ENCODE measurements at regions not wholly inside any gene's neighbourhood (a gene's known extent, or its start where the extent isn't known, plus 50 kb on each side); places are given as distances from the start of the nearest gene placed in this dataset.

GRCh38 chr5:166834246-166834645 is 1457.2 kb upstream of the WWC1 start:
- no peaks in the 10 kb centered on the region for H3K36me3 ChIP-seq (ENCODE audit: control insufficient read depth, insufficient read depth, low read length)
- H3K4me3 ChIP-seq (ENCODE audit: low read length) = no peak overlapping the region
- H3K27ac ChIP-seq (ENCODE audit: low read depth, low read length) = no peak overlapping the region
- no peaks in the 10 kb centered on the region for H3K27me3 ChIP-seq (ENCODE audit: control insufficient read depth, insufficient read depth, low read length)
- H3K9ac ChIP-seq (ENCODE audit: low read length) = no peak overlapping the region
- H3K4me1 ChIP-seq (ENCODE audit: control insufficient read depth, insufficient read depth, low read length) = no peaks in the 10 kb centered on the region

- Histone ChIP-seq H3K4me1 (ENCODE audit: control insufficient read depth, insufficient read depth, low read length) (no peaks in the 10 kb centered on the region), H3K27ac (ENCODE audit: low read depth, low read length) (no peak overlapping the region), H3K4me3 (ENCODE audit: low read length) (no peak overlapping the region), H3K27me3 (ENCODE audit: control insufficient read depth, insufficient read depth, low read length) (no peaks in the 10 kb centered on the region), H3K36me3 (ENCODE audit: control insufficient read depth, insufficient read depth, low read length) (no peaks in the 10 kb centered on the region), H3K9ac (ENCODE audit: low read length) (no peak overlapping the region)
Observed at GRCh38 chr5:166845044-166845443, 1446.4 kb upstream of the WWC1 start.

- Histone ChIP-seq H3K36me3 (ENCODE audit: control insufficient read depth, insufficient read depth, low read length) (no peaks in the 10 kb centered on the region), H3K4me1 (ENCODE audit: control insufficient read depth, insufficient read depth, low read length) (no peaks in the 10 kb centered on the region), H3K27me3 (ENCODE audit: control insufficient read depth, insufficient read depth, low read length) (no peaks in the 10 kb centered on the region), H3K9ac (ENCODE audit: low read length) (no peak overlapping the region), H3K27ac (ENCODE audit: low read depth, low read length) (no peak overlapping the region), H3K4me3 (ENCODE audit: low read length) (no peak overlapping the region)
Observed at GRCh38 chr5:166856791-166857190, 1434.7 kb upstream of the WWC1 start.

GRCh38 chr5:166860426-166860825 is 1431.0 kb upstream of the WWC1 start:
- H3K4me1 ChIP-seq (ENCODE audit: control insufficient read depth, insufficient read depth, low read length) = no peaks in the 10 kb centered on the region
- H3K27ac ChIP-seq (ENCODE audit: low read depth, low read length) = no peak overlapping the region
- no peaks in the 10 kb centered on the region for H3K27me3 ChIP-seq (ENCODE audit: control insufficient read depth, insufficient read depth, low read length)
- H3K36me3 ChIP-seq (ENCODE audit: control insufficient read depth, insufficient read depth, low read length) = no peaks in the 10 kb centered on the region
- no peak overlapping the region for H3K9ac ChIP-seq (ENCODE audit: low read length)
- no peak overlapping the region for H3K4me3 ChIP-seq (ENCODE audit: low read length)

GRCh38 chr5:166862581-166862980 is 1428.9 kb upstream of the WWC1 start:
- no peaks in the 10 kb centered on the region for H3K27me3 ChIP-seq (ENCODE audit: control insufficient read depth, insufficient read depth, low read length)
- H3K36me3 ChIP-seq (ENCODE audit: control insufficient read depth, insufficient read depth, low read length) = no peaks in the 10 kb centered on the region
- no peak overlapping the region for H3K4me3 ChIP-seq (ENCODE audit: low read length)
- H3K9ac ChIP-seq (ENCODE audit: low read length) = no peak overlapping the region
- no peak overlapping the region for H3K27ac ChIP-seq (ENCODE audit: low read depth, low read length)
- H3K4me1 ChIP-seq (ENCODE audit: control insufficient read depth, insufficient read depth, low read length) = no peaks in the 10 kb centered on the region

- Histone ChIP-seq H3K27ac (ENCODE audit: low read depth, low read length) (no peak overlapping the region), H3K36me3 (ENCODE audit: control insufficient read depth, insufficient read depth, low read length) (no peaks in the 10 kb centered on the region), H3K9ac (ENCODE audit: low read length) (no peak overlapping the region), H3K4me3 (ENCODE audit: low read length) (no peak overlapping the region), H3K27me3 (ENCODE audit: control insufficient read depth, insufficient read depth, low read length) (no peaks in the 10 kb centered on the region), H3K4me1 (ENCODE audit: control insufficient read depth, insufficient read depth, low read length) (no peaks in the 10 kb centered on the region)
Observed at GRCh38 chr5:166865206-166865605, 1426.2 kb upstream of the WWC1 start.

- H3K9ac ChIP-seq (ENCODE audit: low read length) = no peak overlapping the region
- no peaks in the 10 kb centered on the region for H3K36me3 ChIP-seq (ENCODE audit: control insufficient read depth, insufficient read depth, low read length)
- no peaks in the 10 kb centered on the region for H3K4me1 ChIP-seq (ENCODE audit: control insufficient read depth, insufficient read depth, low read length)
- no peak overlapping the region for H3K4me3 ChIP-seq (ENCODE audit: low read length)
- no peak overlapping the region for H3K27ac ChIP-seq (ENCODE audit: low read depth, low read length)
- H3K27me3 ChIP-seq (ENCODE audit: control insufficient read depth, insufficient read depth, low read length) = no peaks in the 10 kb centered on the region
Observed at GRCh38 chr5:166880456-166880855, 1411.0 kb upstream of the WWC1 start.

GRCh38 chr5:166881802-166882201 is 1409.6 kb upstream of the WWC1 start:
- Histone ChIP-seq H3K4me3 (ENCODE audit: low read length) (no peak overlapping the region), H3K27me3 (ENCODE audit: control insufficient read depth, insufficient read depth, low read length) (no peaks in the 10 kb centered on the region), H3K4me1 (ENCODE audit: control insufficient read depth, insufficient read depth, low read length) (no peaks in the 10 kb centered on the region), H3K27ac (ENCODE audit: low read depth, low read length) (no peak overlapping the region), H3K36me3 (ENCODE audit: control insufficient read depth, insufficient read depth, low read length) (no peaks in the 10 kb centered on the region), H3K9ac (ENCODE audit: low read length) (no peak overlapping the region)

GRCh38 chr5:166883016-166883415 is 1408.4 kb upstream of the WWC1 start:
- Histone ChIP-seq H3K4me1 (ENCODE audit: control insufficient read depth, insufficient read depth, low read length) (no peaks in the 10 kb centered on the region), H3K27me3 (ENCODE audit: control insufficient read depth, insufficient read depth, low read length) (no peaks in the 10 kb centered on the region), H3K4me3 (ENCODE audit: low read length) (no peak overlapping the region), H3K9ac (ENCODE audit: low read length) (no peak overlapping the region), H3K27ac (ENCODE audit: low read depth, low read length) (no peak overlapping the region), H3K36me3 (ENCODE audit: control insufficient read depth, insufficient read depth, low read length) (no peaks in the 10 kb centered on the region)

GRCh38 chr5:166898166-166898565 is 1393.3 kb upstream of the WWC1 start:
- no peak overlapping the region for H3K27ac ChIP-seq (ENCODE audit: low read depth, low read length)

GRCh38 chr5:166899343-166899742 is 1392.1 kb upstream of the WWC1 start:
- H3K27me3 ChIP-seq (ENCODE audit: control insufficient read depth, insufficient read depth, low read length) = no peaks in the 10 kb centered on the region
- no peaks in the 10 kb centered on the region for H3K36me3 ChIP-seq (ENCODE audit: control insufficient read depth, insufficient read depth, low read length)
- no peak overlapping the region for H3K27ac ChIP-seq (ENCODE audit: low read depth, low read length)
- no peak overlapping the region for H3K9ac ChIP-seq (ENCODE audit: low read length)
- no peak overlapping the region for H3K4me3 ChIP-seq (ENCODE audit: low read length)
- no peaks in the 10 kb centered on the region for H3K4me1 ChIP-seq (ENCODE audit: control insufficient read depth, insufficient read depth, low read length)

More at GRCh38 chr5:166898166-166898565, 1393.3 kb upstream of the WWC1 start:
- Histone ChIP-seq H3K4me3 (ENCODE audit: low read length) (no peak overlapping the region), H3K27me3 (ENCODE audit: control insufficient read depth, insufficient read depth, low read length) (no peaks in the 10 kb centered on the region), H3K36me3 (ENCODE audit: control insufficient read depth, insufficient read depth, low read length) (no peaks in the 10 kb centered on the region), H3K9ac (ENCODE audit: low read length) (no peak overlapping the region), H3K4me1 (ENCODE audit: control insufficient read depth, insufficient read depth, low read length) (no peaks in the 10 kb centered on the region)

GRCh38 chr5:166904571-166904970 is 1386.9 kb upstream of the WWC1 start:
- no peaks in the 10 kb centered on the region for H3K27me3 ChIP-seq (ENCODE audit: control insufficient read depth, insufficient read depth, low read length)
- H3K4me1 ChIP-seq (ENCODE audit: control insufficient read depth, insufficient read depth, low read length) = no peaks in the 10 kb centered on the region
- H3K27ac ChIP-seq (ENCODE audit: low read depth, low read length) = no peak overlapping the region
- H3K4me3 ChIP-seq (ENCODE audit: low read length) = no peak overlapping the region
- H3K36me3 ChIP-seq (ENCODE audit: control insufficient read depth, insufficient read depth, low read length) = no peaks in the 10 kb centered on the region
- H3K9ac ChIP-seq (ENCODE audit: low read length) = no peak overlapping the region

GRCh38 chr5:166906991-166907713 is 1384.3 kb upstream of the WWC1 start:
- H3K9ac ChIP-seq (ENCODE audit: low read length) = no peak overlapping the region
- H3K4me1 ChIP-seq (ENCODE audit: control insufficient read depth, insufficient read depth, low read length) = no peaks in the 10 kb centered on the region
- no peaks in the 10 kb centered on the region for H3K27me3 ChIP-seq (ENCODE audit: control insufficient read depth, insufficient read depth, low read length)
- no peaks in the 10 kb centered on the region for H3K36me3 ChIP-seq (ENCODE audit: control insufficient read depth, insufficient read depth, low read length)
- no peak overlapping the region for H3K4me3 ChIP-seq (ENCODE audit: low read length)
- no peak overlapping the region for H3K27ac ChIP-seq (ENCODE audit: low read depth, low read length)

All from rectal smooth muscle tissue (tissue), 1 donor.